ENCODE measurements at regions not wholly inside any gene's neighbourhood (a gene's known extent, or its start where the extent isn't known, plus 50 kb on each side); places are given as distances from the start of the nearest gene placed in this dataset.
"Not testable (repeated sequence)": the region's sequence is repeated elsewhere in the genome, so short reads cannot be mapped to it uniquely, and the experiment has no call there.

- ATAC-seq: no peak
Measured at GRCh38 chr16:35752773-35753558, 2293.6 kb downstream of the TP53TG3F start.

GRCh38 chr16:35753559-35754390, 2294.4 kb downstream of the TP53TG3F start:
- no peak for ATAC-seq

GRCh38 chr16:35754391-35755369, 2295.3 kb downstream of the TP53TG3F start:
- ATAC-seq: no peak

GRCh38 chr16:35788381-35788780, 2329.0 kb downstream of the TP53TG3F start:
- no peak for ATAC-seq

DNA sequence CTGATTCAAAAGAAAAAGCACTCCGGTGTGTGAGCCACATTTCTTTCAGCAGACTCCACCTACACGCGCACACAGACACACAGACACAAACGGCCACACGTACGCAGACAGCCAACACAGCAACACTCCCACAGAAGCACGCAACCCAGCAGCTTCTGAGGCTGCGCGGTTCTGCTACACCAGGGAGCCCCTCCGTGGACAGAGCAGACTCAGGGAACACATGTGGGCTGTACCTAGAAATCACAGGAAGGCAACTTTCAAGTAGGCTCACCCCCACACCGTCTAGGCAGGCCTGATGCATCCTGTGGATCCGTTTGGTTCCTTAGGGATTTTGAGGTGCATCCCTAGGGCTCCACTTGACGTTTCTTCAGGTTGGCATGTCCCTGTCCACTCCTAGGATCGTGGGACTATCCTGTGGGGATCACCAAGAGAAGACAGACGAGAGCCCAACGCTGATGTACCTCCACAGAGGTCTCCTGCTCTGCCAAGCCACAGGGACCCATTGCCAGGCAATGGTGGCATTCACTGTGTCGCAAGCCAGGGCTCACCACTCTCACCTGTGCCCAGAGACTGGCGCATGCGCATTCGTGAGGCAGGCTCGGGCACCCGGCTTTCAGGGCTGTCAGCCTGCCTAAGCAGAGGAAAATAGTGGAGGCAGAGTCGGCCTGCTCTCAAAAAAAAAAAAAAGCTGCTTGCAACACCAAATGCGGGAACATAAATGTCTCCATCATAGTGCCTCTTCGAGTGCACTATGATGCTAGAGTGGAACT, 2333.3 kb downstream of the TP53TG3F start:
- no peak for ATAC-seq

DNA sequence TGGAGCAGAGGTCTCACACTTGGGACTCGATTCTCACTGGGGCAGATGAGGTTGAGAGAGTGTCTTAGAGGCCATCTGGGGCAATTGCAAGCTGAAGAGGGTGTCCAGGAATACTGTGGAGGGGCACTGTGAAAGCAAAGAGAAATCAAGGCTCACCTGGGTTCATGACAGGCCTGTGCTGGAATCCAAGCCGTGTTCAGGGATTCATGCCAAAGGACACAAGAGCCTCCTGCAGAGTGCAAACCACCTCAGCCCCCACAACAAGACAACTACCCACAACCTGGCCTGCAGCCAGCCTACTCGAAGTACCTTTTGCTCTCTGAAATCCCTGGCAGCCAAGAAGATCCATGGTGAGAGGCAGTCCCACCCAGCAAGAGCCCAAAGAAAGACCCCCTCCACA, 2334.2 kb downstream of the TP53TG3F start:
- no peak for ATAC-seq

- peak; percentile 24 for ATAC-seq
Measured at GRCh38 chr16:35794896-35795295, 2335.5 kb downstream of the TP53TG3F start.

- ATAC-seq: no peak
Measured at GRCh38 chr16:35795361-35796029, 2336.1 kb downstream of the TP53TG3F start.

DNA sequence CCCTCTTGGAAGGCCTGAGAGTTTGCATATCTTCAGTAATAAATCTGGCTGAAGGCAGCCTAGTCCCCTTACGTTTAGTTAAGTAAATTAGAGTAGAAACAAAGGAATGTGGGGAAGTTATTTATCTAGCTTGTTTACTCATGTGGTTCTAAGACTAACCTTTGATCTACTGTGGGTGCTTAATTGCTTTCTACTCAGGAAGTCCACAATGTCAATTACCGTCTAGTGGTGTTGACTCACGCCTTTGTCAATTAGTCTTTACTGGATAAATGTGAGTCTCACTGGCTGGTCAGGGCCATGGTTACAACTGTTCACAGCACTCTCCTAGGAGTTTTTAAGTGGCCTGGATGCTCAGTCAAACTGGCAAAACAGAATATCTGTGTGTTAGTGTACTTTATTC, 2338.4 kb downstream of the TP53TG3F start:
- ATAC-seq: no peak

DNA sequence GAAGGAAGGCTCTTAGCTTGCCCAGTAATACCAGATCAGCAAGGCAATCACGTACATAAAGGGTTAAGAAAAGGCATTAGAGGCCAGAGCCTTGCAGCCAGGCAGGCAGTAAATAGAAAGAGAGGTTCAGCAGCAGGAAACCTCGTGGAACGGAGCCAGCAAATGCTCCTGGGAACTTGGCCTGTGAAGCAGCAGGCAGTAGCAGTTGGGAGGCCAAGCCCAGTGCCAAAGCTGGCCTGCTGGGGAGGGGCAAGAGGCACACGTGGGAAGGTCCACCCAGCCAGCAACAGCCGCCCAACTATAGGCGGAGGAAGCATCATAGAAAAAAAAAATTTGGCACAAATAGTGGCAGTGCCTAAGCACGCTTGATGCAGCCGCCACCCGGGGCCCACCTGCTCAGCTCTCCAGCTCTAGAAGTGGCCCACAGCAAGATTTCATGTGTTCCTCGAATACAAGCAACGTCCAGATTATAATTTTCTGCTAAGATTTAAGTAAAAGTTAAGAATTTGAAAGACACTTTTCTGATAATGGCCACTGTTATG, 2339.5 kb downstream of the TP53TG3F start:
- ATAC-seq: peak; percentile 91

DNA sequence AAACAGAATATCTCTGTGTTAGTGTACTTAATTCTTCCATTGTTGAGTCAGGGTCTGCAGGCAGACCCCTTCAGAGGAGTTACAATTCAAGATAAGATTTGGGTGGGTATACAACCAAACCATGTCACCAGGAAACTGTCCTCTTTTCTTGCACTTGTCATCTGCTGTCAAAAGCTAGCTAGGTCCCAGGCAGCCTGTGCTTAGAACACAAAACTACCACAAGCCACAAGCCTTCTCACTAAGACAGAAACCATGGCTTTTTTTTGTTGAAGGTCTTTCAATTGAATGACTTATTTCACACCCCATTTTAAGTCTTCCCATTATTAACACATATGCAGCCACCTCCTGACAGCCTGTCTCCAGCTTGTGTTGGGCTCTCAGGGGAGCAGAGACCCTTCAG, 2345.1 kb downstream of the TP53TG3F start:
- ATAC-seq: not testable (repeated sequence)

DNA sequence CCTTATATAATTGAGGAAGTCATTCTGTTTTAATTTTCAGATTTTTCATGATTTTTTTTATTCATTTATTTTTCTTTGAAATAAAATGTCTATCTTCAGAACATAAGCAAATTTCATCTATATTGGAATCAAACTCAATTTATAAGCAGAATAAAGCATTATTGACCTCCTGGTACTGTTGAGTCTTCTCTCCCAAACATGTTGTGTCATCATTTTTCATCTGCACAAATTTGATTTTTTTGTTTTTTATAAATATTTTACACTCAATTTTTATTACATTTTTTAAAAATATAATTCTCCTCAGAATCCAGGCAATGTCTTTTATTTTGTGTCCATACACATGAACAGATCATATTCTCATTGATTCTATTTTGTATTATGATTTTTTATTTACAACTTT, 2363.9 kb downstream of the TP53TG3F start:
- ATAC-seq: no peak

GRCh38 chr16:35841632-35842031, 2382.2 kb downstream of the TP53TG3F start:
- ATAC-seq: no peak

DNA sequence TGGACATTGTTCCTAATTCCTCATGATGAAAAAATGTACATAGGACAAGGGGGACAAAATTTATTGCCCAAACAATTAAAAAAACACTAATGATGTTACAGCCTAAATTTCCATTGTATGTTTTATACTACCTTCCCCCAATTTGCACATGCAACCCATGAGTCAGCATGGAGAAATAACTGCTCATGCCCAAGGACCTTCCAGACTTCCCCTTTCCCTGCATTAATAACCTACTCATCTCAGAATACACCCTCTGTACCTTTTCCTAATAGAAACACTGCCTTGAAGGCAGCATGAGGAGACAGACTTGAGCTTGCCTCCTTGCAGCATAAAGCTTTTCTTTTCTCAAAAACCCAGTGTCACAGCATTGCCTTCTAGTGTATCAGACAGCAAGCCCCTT, 2402.8 kb downstream of the TP53TG3F start:
- no peak for ATAC-seq

DNA sequence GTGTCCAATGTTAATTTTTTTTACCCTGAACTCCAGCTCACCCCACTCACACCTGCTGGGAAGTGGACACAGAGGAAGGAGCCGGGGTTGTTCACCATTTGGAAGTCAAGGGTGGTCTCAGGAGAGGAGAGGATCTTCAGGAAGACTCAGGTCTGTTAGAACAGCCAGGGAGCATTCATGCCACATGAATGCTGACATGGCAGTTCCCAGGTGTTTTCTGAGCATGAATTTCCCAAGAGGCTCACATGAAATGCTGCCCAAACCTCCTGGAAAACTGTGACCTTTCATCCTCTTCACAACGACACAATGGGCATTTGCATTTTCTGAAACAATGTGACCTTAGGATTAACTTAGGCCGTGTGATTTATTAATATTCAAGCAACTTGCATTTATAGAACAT, 2409.2 kb downstream of the TP53TG3F start:
- no peak for ATAC-seq

- ATAC-seq: no peak
Measured at GRCh38 chr16:35873472-35873871, 2414.1 kb downstream of the TP53TG3F start.

DNA sequence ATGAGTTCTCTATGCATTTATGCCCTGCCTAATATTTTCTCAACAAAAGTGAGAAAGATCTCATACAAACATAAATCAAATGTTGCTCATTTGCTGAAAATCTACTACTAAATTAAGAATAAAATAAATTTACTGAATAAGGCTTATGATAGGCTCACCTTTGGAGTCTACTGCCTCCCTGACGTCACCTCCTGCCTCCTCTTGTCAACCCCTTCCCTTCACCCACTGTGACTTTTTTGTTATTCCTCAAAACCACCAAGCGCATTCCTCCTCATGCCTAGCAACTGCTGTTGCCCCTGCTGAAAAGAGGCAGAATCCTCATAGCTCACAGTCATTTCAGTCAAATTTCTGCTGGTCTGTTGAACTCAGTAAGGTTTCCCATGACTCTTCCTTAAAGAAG, 2422.2 kb downstream of the TP53TG3F start:
- ATAC-seq: no peak

DNA sequence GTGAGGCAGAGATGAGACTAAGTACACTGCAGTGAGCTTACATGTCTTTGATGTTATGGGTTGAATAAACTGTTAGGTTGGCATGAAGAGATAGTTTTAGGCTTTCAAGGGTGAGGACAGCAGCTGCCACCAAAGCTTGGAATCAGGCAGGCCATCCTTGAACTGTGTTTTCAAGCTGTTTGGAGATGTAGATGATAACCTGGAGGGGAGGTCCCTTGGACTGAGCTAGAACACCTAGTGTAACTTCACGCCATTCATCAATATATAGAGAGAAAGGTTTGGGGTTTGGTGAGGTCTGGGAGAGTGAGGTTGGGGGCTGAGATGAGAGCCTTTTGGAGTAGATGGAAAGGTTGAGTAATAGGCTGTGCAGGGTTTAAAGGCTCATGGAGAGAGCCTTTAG, 2447.0 kb downstream of the TP53TG3F start:
- ATAC-seq: no peak

DNA sequence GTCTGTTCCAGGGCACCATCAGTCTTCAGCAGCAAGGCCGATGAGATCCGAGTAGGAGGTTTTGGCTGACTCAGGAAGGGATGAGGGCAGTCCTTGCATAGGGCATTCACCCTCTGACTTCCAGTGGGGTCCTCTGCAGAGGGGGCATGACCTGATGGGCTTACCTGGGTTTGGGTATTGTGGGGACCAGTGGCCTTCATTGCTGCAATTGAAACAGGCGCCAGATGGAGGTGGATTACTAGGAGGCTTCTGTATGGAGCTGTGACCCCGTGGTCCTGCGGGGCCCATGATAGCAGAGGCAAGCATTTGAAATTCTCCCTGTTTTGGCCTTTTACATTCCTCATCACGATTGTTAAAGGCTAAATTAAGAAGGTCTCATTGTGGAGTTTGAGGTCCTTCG, 2448.7 kb downstream of the TP53TG3F start:
- ATAC-seq: no peak

- ATAC-seq: no peak
Measured at GRCh38 chr16:35908942-35909341, 2449.5 kb downstream of the TP53TG3F start.

- ATAC-seq: no peak
Measured at GRCh38 chr16:35909351-35909954, 2450.0 kb downstream of the TP53TG3F start.

All from esophagus mucosa (tissue), 1 donor.